Occipital lobe (tissue), 1 donor: ENCODE measurements at regions not wholly inside any gene's neighbourhood (a gene's known extent, or its start where the extent isn't known, plus 50 kb on each side); places are given as distances from the start of the nearest gene placed in this dataset.
"Not testable (repeated sequence)": the region's sequence is repeated elsewhere in the genome, so short reads cannot be mapped to it uniquely, and the experiment has no call there.

ENCODE experiments used
- DNase-seq: peaks from one replicate; lab custom pipeline; 2025; lab: John Stamatoyannopoulos, UW

GRCh38 chr7:119826547-119826946 is 446.4 kb upstream of the KCND2 start:
- no peak for DNase-seq

- no peak for DNase-seq
Measured at GRCh38 chr7:119838444-119838843, 434.5 kb upstream of the KCND2 start.

GRCh38 chr7:119842337-119842736 is 430.6 kb upstream of the KCND2 start:
- DNase-seq, result no peak

- DNase-seq, result no peak
Measured at GRCh38 chr7:119842786-119843185, 430.2 kb upstream of the KCND2 start.

- no peak for DNase-seq
Measured at GRCh38 chr7:119861385-119861784, 411.6 kb upstream of the KCND2 start.

DNA sequence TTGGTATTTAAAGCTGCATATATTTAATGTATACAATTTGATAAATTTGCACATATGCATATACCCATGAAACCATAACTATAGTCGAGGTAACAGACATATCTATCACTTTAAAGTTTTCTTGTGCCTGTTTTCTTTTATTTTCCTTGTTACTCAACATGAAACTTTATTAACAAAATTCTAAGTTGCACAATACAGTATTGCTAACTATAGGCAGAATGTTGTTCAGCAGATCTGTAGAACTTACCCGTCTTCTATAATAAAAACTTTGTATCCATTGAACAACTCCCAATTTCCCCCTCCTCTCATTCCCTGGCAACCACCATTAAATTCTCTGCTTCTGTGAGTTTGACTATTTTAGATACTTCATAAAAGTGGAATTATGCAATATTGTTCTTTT is 404.6 kb upstream of the KCND2 start:
- DNase-seq, result no peak

DNA sequence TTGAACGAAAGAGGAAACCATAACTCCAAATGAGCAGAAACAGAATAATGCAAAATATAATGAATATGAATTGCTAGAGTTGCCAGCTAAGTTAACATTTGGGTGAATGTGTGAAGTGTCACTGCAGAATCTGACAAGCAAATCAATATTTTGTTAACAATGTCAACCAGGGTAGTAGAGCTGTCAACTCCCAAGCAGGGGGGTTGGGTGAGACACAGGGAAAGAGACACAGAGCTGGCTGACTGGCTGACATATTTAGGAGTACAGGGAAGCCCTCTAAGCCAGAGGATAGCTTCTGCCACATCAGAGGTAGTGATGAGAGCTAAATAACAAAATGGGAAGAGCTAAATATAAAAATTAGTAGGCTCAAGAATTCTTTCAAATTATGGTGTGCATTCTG is 393.1 kb upstream of the KCND2 start:
- no peak for DNase-seq

- DNase-seq, result no peak
Measured at GRCh38 chr7:119886007-119886406, 387.0 kb upstream of the KCND2 start.

- DNase-seq, result not testable (repeated sequence)
Measured at GRCh38 chr7:119886525-119886924, 386.4 kb upstream of the KCND2 start.

- no peak for DNase-seq
Measured at GRCh38 chr7:119888251-119888650, 384.7 kb upstream of the KCND2 start.

DNA sequence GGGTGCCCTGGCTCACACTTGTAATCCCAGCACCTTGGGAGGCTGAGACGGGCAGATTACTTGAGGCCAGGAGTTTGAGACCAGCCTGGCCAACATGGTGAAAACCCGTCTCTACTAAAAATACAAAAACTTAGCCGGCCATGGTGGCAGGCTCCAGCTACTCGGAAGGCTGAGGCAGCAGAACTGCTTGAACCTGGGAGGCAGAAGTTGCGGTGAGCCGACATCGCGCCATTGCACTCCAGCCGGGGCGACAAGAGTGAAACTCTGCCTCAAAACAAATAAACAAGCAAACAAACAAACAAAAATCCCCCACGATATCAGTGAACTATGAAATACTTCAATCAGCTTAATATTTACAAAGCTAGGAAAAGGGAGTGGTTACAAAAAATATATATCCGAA is 382.3 kb upstream of the KCND2 start:
- no peak for DNase-seq

DNA sequence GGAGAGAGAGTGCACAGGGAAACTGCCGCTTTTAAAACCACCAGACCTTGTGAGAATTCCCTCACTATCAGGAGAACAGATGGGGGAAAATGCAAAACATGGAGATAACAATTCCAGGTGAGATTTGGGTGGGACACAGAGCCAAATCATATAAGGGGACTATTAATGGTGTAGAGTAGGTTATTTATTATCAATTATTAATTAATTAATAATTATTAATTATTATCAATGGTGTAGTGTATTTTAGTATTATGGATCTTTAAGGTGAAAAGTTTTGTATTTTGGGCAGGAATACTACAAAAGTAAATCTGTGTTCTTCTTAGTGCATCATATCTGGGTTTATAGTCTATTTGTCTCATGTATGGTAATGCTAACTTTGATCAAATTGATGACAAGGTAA is 377.7 kb upstream of the KCND2 start:
- DNase-seq, result no peak

DNA sequence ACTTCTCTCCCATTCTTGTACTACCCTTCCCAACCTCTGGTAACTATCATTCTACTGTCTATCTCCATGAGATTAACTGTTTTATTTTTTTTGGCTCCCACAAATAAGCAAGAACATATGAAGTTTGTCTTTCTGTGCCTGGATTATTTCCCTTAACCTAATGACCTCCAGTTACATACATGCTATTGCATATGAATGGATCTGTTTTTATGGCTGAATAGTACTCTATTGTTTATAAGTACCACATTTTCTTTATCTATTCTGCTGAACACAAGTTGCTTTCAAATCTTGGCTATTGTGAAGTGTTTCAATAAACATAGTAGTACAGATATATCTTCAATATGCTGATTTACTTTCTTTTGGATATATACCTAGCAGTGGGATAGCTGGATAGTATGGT is 376.6 kb upstream of the KCND2 start:
- no peak for DNase-seq

- no peak for DNase-seq
Measured at GRCh38 chr7:119900996-119901672, 371.8 kb upstream of the KCND2 start.

DNA sequence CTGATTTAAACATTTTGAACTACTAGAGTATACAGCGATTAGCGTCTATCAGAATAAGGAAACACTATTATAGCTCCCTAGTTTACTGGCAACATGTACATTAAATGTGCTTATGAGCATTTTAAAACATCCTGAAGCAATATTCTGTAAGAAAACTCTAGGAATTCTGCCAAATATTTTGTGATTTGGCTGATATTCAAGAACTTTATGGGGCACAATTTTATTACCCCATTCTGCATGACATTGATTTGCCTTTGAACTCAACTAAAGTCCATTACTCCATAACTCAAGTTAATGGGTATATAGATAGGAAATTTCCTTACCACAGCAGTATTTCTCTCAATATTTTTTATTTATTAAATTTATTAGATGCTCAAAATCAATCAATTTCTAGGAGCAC is 369.9 kb upstream of the KCND2 start:
- DNase-seq, result no peak

- DNase-seq, result no peak
Measured at GRCh38 chr7:119905495-119905894, 367.5 kb upstream of the KCND2 start.

GRCh38 chr7:119908948-119909347 is 364.0 kb upstream of the KCND2 start:
- DNase-seq, result no peak

DNA sequence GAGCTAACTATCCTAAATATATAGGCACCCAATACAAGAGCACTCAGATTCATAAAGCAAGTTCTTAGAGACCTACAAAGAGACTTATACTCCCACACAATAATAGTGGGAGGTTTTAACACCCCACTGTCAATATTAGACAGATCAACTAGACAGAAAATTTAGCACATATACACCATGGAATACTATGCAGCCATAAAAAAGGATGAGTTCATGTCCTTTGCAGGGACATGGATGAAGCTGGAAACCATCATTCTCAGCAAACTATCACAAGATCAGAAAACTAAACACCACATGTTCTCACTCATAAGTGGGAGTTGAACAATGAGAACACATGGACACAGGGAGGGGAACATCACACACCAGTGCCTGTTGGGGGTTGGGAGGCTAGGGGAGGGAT is 358.9 kb upstream of the KCND2 start:
- DNase-seq, result not testable (repeated sequence)

GRCh38 chr7:119916501-119916900 is 356.5 kb upstream of the KCND2 start:
- DNase-seq, result no peak

DNA sequence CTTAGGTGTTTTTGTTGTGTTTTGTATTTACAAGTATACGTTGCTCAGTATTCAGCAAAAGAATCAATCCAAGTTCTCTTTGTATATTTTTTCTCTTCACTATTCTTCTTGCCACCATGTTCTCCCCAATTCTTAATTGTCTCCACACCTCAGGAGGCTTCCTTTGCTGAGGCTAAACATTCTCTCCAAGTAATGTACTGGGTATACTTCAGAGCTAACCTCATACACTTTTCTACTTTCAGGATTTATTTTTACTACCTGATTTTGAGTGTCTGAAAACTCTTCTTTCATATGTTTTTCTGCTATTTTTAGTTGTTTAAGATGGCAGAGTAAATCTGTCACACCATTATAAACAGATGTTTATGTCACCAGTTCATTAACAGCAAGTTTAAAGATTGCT is 354.8 kb upstream of the KCND2 start:
- no peak for DNase-seq

- no peak for DNase-seq
Measured at GRCh38 chr7:119919986-119920385, 353.0 kb upstream of the KCND2 start.

DNA sequence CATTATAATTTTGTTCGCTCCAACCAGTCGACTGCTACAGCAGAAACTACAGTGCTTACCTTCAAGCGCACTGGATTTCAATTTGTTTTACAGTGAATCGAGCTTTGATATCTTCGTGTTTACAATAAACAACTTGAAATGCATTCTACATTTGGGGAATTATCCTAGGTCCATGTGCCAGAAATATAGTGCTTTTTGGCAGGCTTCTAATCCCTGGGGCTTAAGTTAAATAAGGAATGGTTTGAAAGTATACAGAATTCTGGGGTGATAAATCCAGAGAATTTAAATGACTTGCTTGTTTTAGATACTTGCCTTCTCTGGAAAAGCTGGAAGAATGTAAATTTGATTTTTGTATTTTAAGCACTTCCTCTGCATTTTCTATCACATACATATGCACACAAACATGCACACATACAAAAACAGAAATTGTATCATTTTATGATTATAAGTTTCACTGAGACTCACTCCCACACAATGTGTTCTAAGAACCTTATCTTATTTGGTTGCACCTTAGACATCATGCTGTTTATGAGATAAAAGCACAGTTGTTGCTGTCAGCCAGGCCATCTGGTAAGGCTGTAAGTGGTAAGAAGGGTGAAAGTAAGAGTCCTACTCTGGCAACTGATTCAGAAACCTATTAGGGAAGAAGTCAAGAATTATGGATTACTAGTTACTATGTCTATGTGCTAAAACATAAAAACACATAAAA is 347.2 kb upstream of the KCND2 start:
- no peak for DNase-seq

- DNase-seq, result no peak
Measured at GRCh38 chr7:119929891-119930290, 343.1 kb upstream of the KCND2 start.
